ENCODE measurements at regions not wholly inside any gene's neighbourhood (a gene's known extent, or its start where the extent isn't known, plus 50 kb on each side); places are given as distances from the start of the nearest gene placed in this dataset.

- no peak for DNase-seq (ENCODE audit: low spot score in 2 of 2)
- H3K4me3 ChIP-seq = peak overlapping the region in 1 of 3 donors; percentile 1
- intact Hi-C loops (cut with DNase I; ENCODE audit: low total_unique reads) = no loop called here
- TF ChIP-seq POLR2AphosphoS5 (IDR thresholded peaks at IDR 0.05) (no peak), POLR2A (IDR thresholded peaks at IDR 0.05) (no peak), CTCF (IDR thresholded peaks at IDR 0.05) (no peak)
- no peaks in the 10 kb centered on the region for H3K27me3 ChIP-seq
- H3K4me1 ChIP-seq = no peaks in the 10 kb centered on the region
- H3K27ac ChIP-seq = no peak overlapping the region
- H3K9me3 ChIP-seq = no peaks in the 10 kb centered on the region
- H3K36me3 ChIP-seq = no peaks in the 10 kb centered on the region
These were observed 163.7 kb upstream of the USP9Y start for GRCh38 chrY:12537226-12537854.

GRCh38 chrY:12546746-12547420 is 154.1 kb upstream of the USP9Y start:
- intact Hi-C loops (cut with DNase I; ENCODE audit: low total_unique reads) = no loop called here
- H3K36me3 ChIP-seq = no peaks in the 10 kb centered on the region
- DNase-seq (ENCODE audit: low spot score in 2 of 2) = no peak
- no peaks in the 10 kb centered on the region for H3K27me3 ChIP-seq
- no peaks in the 10 kb centered on the region for H3K9me3 ChIP-seq
- H3K4me3 ChIP-seq = no peak overlapping the region
- TF ChIP-seq CTCF (IDR thresholded peaks at IDR 0.05) = no peak
- TF ChIP-seq POLR2AphosphoS5 (IDR thresholded peaks at IDR 0.05) = no peak
- no peak for TF ChIP-seq POLR2A (IDR thresholded peaks at IDR 0.05)
- H3K27ac ChIP-seq = no peak overlapping the region
- H3K4me1 ChIP-seq = no peaks in the 10 kb centered on the region

- no peak for DNase-seq (ENCODE audit: low spot score in 2 of 2)
- intact Hi-C loops (cut with DNase I; ENCODE audit: low total_unique reads) = no loop called here
- no peak overlapping the region for H3K27ac ChIP-seq
- no peaks in the 10 kb centered on the region for H3K9me3 ChIP-seq
- H3K36me3 ChIP-seq = no peaks in the 10 kb centered on the region
- H3K27me3 ChIP-seq = no peaks in the 10 kb centered on the region
- no peak overlapping the region for H3K4me3 ChIP-seq
- TF ChIP-seq POLR2AphosphoS5 (IDR thresholded peaks at IDR 0.05) = no peak
- TF ChIP-seq POLR2A (IDR thresholded peaks at IDR 0.05) = no peak
- no peak for TF ChIP-seq CTCF (IDR thresholded peaks at IDR 0.05)
- H3K4me1 ChIP-seq = no peaks in the 10 kb centered on the region
These were observed 148.4 kb upstream of the USP9Y start for GRCh38 chrY:12552471-12553283.

- H3K27me3 ChIP-seq = no peaks in the 10 kb centered on the region
- H3K36me3 ChIP-seq = no peaks in the 10 kb centered on the region
- TF ChIP-seq CTCF (IDR thresholded peaks at IDR 0.05) (no peak), POLR2A (IDR thresholded peaks at IDR 0.05) (no peak), POLR2AphosphoS5 (IDR thresholded peaks at IDR 0.05) (no peak)
- no peak overlapping the region for H3K4me3 ChIP-seq
- no peaks in the 10 kb centered on the region for H3K9me3 ChIP-seq
- H3K27ac ChIP-seq = no peak overlapping the region
- intact Hi-C loops (cut with DNase I; ENCODE audit: low total_unique reads) = no loop called here
- no peaks in the 10 kb centered on the region for H3K4me1 ChIP-seq
- no peak for DNase-seq (ENCODE audit: low spot score in 2 of 2)
These were observed 147.1 kb upstream of the USP9Y start for GRCh38 chrY:12553909-12554308.

- Histone ChIP-seq H3K27ac (no peak overlapping the region), H3K9me3 (no peaks in the 10 kb centered on the region), H3K27me3 (no peaks in the 10 kb centered on the region), H3K4me3 (no peak overlapping the region), H3K36me3 (no peaks in the 10 kb centered on the region), H3K4me1 (no peaks in the 10 kb centered on the region)
- no peak for TF ChIP-seq CTCF (IDR thresholded peaks at IDR 0.05)
- TF ChIP-seq POLR2A (IDR thresholded peaks at IDR 0.05) = no peak
- TF ChIP-seq POLR2AphosphoS5 (IDR thresholded peaks at IDR 0.05) = no peak
- intact Hi-C loops (cut with DNase I; ENCODE audit: low total_unique reads) = no loop called here
- no peak for DNase-seq (ENCODE audit: low spot score in 2 of 2)
These were observed 146.0 kb upstream of the USP9Y start for GRCh38 chrY:12555005-12555404.
